ENCODE measurements at regions not wholly inside any gene's neighbourhood (a gene's known extent, or its start where the extent isn't known, plus 50 kb on each side); places are given as distances from the start of the nearest gene placed in this dataset.

GRCh38 chr6:11328613-11329247 lies 96.3 kb upstream of the NEDD9 start:
- H3K9me3 ChIP-seq: no peaks in the 10 kb centered on the region
- no peak overlapping the region for H3K27ac ChIP-seq (ENCODE audit: low read depth in 2 of 2, low read length in 1 of 2)
- no peak overlapping the region for H3K4me2 ChIP-seq
- H3K36me3 ChIP-seq (replicated peaks in 1 of 2; ENCODE audit: control insufficient read depth in 1 of 2, insufficient read depth in 2 of 2, low read length in 1 of 2): no peaks in the 10 kb centered on the region
- H3K4me1 ChIP-seq (ENCODE audit: control insufficient read depth in 1 of 2, insufficient read depth in 2 of 2, low read depth in 1 of 2, low read length in 1 of 2): peaks cover 0 to 3% of the 10 kb centered on the region in 2 experiments; a peak in 1 of 4 replicates
- ChIA-PET CTCF (interaction anchor here (0.6 to 1.0 kb wide), 2 partner anchors 19 to 73 kb away, joined by 3 read pairs; no protein-coding TSS in a partner anchor), POLR2A (no interaction called here)
- H3K27me3 ChIP-seq (ENCODE audit: insufficient read depth): no peaks in the 10 kb centered on the region
- no peaks in the 10 kb centered on the region for H3K79me2 ChIP-seq (ENCODE audit: insufficient read depth)
- 95% methylated on average over 7 of the region's 7 CpGs for WGBS (ENCODE audit: low lambda C conversion rate)
- no peak for DNase-seq
- no peaks in the 10 kb centered on the region for H3K9me2 ChIP-seq
- H2AFZ ChIP-seq (ENCODE audit: low read depth): no peak overlapping the region
- H3F3A ChIP-seq (replicated peaks; ENCODE audit: insufficient read depth): no peaks in the 10 kb centered on the region
- H3K4me3 ChIP-seq (ENCODE audit: low read depth in 2 of 2, low read length in 1 of 2): no peak overlapping the region
- H4K20me1 ChIP-seq (ENCODE audit: insufficient read depth): no peaks in the 10 kb centered on the region
- no peak overlapping the region for H3K9ac ChIP-seq
- TF ChIP-seq RFX5 (IDR thresholded peaks at IDR 0.05; ENCODE audit: low read length) (no peak), CHD2 (IDR thresholded peaks at IDR 0.05; ENCODE audit: low read length, partially characterized antibody) (no peak), USF2 (IDR thresholded peaks at IDR 0.05; ENCODE audit: borderline replicate concordance, low read depth, low read length) (no peak), USF1 (IDR thresholded peaks at IDR 0.05; ENCODE audit: borderline replicate concordance, low read depth) (no peak), ZBTB33 (IDR thresholded peaks at IDR 0.05; ENCODE audit: borderline replicate concordance, low read depth) (no peak), SIN3A (IDR thresholded peaks at IDR 0.05; ENCODE audit: borderline replicate concordance, low read depth, low read length) (no peak), GATA2 (CRISPR knock-in tag; IDR thresholded peaks at IDR 0.05) (no peak), MXI1 (IDR thresholded peaks at IDR 0.05; ENCODE audit: low read depth, low read length) (no peak), TEAD4 (IDR thresholded peaks at IDR 0.05; ENCODE audit: borderline replicate concordance, insufficient read depth) (no peak)

- Histone ChIP-seq H3K27ac (ENCODE audit: low read depth in 2 of 2, low read length in 1 of 2) (no peak overlapping the region), H3F3A (replicated peaks; ENCODE audit: insufficient read depth) (no peaks in the 10 kb centered on the region), H3K4me3 (ENCODE audit: low read depth in 2 of 2, low read length in 1 of 2) (no peak overlapping the region), H2AFZ (ENCODE audit: low read depth) (no peak overlapping the region), H3K4me1 (ENCODE audit: control insufficient read depth in 1 of 2, insufficient read depth in 2 of 2, low read depth in 1 of 2, low read length in 1 of 2) (no peaks in the 10 kb centered on the region; a peak in 1 of 4 replicates), H3K27me3 (ENCODE audit: insufficient read depth) (no peaks in the 10 kb centered on the region), H3K9me2 (no peaks in the 10 kb centered on the region), H3K36me3 (replicated peaks in 1 of 2; ENCODE audit: control insufficient read depth in 1 of 2, insufficient read depth in 2 of 2, low read length in 1 of 2) (no peaks in the 10 kb centered on the region), H3K9me3 (no peaks in the 10 kb centered on the region), H3K9ac (no peak overlapping the region), H3K79me2 (ENCODE audit: insufficient read depth) (no peaks in the 10 kb centered on the region), H4K20me1 (ENCODE audit: insufficient read depth) (no peaks in the 10 kb centered on the region), H3K4me2 (no peak overlapping the region)
- POLR2A ChIA-PET: no interaction called here
- 65% methylated on average over 2 of the region's 3 CpGs for WGBS (ENCODE audit: low lambda C conversion rate)
- DNase-seq: no peak
- CTCF ChIA-PET: interaction anchor here (1.0 kb wide), 1 partner anchor 169 kb away, joined by 3 read pairs; no protein-coding TSS in a partner anchor
- no peak for TF ChIP-seq MAX (IDR thresholded peaks at IDR 0.05; ENCODE audit: low read depth)
- TF ChIP-seq MXI1 (IDR thresholded peaks at IDR 0.05; ENCODE audit: low read depth, low read length): no peak
- TF ChIP-seq EZH2phosphoT487 (IDR thresholded peaks at IDR 0.05; ENCODE audit: borderline replicate concordance, low read depth): no peak
- TF ChIP-seq NFIC (IDR thresholded peaks at IDR 0.05; ENCODE audit: borderline replicate concordance): no peak
- no peak for TF ChIP-seq REST (IDR thresholded peaks at IDR 0.05; ENCODE audit: low read depth, low read length)
- no peak for TF ChIP-seq POLR2AphosphoS5 (IDR thresholded peaks at IDR 0.05; ENCODE audit: low read depth, low read length)
- no peak for TF ChIP-seq GATA2 (CRISPR knock-in tag; IDR thresholded peaks at IDR 0.05)
- no peak for TF ChIP-seq CTCF (IDR thresholded peaks at IDR 0.05)
- no peak for TF ChIP-seq CHD2 (IDR thresholded peaks at IDR 0.05; ENCODE audit: low read length, partially characterized antibody)
- no peak for TF ChIP-seq SMC3 (IDR thresholded peaks at IDR 0.05; ENCODE audit: low read depth, low read length)
Measured at GRCh38 chr6:11327961-11328360, 95.5 kb upstream of the NEDD9 start.
